ENCODE measurements at regions not wholly inside any gene's neighbourhood (a gene's known extent, or its start where the extent isn't known, plus 50 kb on each side); places are given as distances from the start of the nearest gene placed in this dataset.

GRCh38 chr16:35187665-35188225 is 1728.3 kb downstream of the TP53TG3F start:
- no peak for TF ChIP-seq CTCF (IDR thresholded peaks at IDR 0.05)
- TF ChIP-seq POLR2A (IDR thresholded peaks at IDR 0.05) = no peak

All from adrenal gland (tissue), 5 donors.